ENCODE measurements at regions not wholly inside any gene's neighbourhood (a gene's known extent, or its start where the extent isn't known, plus 50 kb on each side); places are given as distances from the start of the nearest gene placed in this dataset.

DNA sequence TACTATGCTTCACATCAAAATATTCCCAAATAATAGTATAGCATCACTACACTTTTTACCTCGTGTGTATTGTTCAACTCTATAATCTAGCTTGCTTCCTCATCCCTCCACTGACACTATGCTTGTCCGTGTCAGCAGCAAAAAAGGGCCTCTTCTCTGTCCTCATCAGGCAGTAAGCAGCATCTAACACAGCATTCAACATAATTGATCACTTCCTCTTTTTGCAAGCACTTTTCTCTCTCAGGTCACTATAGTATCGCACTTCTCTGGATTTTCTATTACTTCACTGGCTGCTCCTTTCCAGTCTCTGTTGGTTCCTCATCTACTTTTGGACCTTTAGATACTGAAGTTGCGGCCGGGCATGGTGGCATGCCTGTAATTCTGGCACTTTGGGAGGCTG, 64.9 kb upstream of the ZSWIM2 start:
- TF ChIP-seq, protein P1, sequence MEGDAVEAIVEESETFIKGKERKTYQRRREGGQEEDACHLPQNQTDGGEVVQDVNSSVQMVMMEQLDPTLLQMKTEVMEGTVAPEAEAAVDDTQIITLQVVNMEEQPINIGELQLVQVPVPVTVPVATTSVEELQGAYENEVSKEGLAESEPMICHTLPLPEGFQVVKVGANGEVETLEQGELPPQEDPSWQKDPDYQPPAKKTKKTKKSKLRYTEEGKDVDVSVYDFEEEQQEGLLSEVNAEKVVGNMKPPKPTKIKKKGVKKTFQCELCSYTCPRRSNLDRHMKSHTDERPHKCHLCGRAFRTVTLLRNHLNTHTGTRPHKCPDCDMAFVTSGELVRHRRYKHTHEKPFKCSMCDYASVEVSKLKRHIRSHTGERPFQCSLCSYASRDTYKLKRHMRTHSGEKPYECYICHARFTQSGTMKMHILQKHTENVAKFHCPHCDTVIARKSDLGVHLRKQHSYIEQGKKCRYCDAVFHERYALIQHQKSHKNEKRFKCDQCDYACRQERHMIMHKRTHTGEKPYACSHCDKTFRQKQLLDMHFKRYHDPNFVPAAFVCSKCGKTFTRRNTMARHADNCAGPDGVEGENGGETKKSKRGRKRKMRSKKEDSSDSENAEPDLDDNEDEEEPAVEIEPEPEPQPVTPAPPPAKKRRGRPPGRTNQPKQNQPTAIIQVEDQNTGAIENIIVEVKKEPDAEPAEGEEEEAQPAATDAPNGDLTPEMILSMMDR (IDR thresholded peaks at IDR 0.05) = no peak
- TF ChIP-seq POLR2A (IDR thresholded peaks at IDR 0.05) (no peak), POLR2AphosphoS5 (IDR thresholded peaks at IDR 0.05) (no peak)

Data from sigmoid colon (tissue), 4 donors.